ENCODE measurements at regions not wholly inside any gene's neighbourhood (a gene's known extent, or its start where the extent isn't known, plus 50 kb on each side); places are given as distances from the start of the nearest gene placed in this dataset.

DNA sequence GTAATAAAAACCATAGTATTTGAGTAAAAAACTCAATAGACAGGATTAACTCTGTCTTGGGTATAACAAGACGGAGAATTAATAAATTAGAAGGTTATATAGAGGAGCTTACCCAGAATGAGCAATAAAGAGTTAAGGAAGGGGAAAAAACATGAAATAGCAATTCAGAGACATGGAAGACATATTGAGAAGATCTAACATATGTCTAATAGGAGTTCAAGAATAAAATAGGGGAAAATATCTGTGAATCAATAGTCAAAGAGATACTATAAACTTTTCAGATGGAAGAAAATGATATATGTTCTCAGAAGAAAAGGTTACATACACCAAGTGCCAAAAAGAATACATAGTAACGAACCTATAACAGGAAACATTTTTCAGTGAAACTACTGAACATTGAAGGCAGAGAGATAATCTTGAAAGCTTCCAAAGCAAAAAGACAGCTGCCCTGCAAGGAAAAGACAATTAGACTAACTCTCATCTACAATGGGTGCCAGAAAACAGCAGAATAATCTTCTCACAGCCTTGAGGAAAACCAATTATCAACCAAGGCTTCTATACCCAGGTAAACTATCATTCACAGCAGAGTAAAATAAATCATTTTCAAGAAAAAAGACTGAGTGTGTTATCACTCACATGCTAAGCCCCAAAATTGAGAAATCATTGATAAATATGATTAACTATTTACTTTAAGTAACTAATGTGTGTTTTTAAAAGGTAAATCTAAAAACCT, 106.0 kb downstream of the ENC1 start:
- TF ChIP-seq POLR2A (IDR thresholded peaks at IDR 0.05; ENCODE audit: low read depth, low read length): no peak
- no peak for TF ChIP-seq SP1 (IDR thresholded peaks at IDR 0.05; ENCODE audit: low read depth, low read length)
- TF ChIP-seq, protein P1, sequence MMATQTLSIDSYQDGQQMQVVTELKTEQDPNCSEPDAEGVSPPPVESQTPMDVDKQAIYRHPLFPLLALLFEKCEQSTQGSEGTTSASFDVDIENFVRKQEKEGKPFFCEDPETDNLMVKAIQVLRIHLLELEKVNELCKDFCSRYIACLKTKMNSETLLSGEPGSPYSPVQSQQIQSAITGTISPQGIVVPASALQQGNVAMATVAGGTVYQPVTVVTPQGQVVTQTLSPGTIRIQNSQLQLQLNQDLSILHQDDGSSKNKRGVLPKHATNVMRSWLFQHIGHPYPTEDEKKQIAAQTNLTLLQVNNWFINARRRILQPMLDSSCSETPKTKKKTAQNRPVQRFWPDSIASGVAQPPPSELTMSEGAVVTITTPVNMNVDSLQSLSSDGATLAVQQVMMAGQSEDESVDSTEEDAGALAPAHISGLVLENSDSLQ (IDR thresholded peaks at IDR 0.05): no peak
- TF ChIP-seq, protein P2, sequence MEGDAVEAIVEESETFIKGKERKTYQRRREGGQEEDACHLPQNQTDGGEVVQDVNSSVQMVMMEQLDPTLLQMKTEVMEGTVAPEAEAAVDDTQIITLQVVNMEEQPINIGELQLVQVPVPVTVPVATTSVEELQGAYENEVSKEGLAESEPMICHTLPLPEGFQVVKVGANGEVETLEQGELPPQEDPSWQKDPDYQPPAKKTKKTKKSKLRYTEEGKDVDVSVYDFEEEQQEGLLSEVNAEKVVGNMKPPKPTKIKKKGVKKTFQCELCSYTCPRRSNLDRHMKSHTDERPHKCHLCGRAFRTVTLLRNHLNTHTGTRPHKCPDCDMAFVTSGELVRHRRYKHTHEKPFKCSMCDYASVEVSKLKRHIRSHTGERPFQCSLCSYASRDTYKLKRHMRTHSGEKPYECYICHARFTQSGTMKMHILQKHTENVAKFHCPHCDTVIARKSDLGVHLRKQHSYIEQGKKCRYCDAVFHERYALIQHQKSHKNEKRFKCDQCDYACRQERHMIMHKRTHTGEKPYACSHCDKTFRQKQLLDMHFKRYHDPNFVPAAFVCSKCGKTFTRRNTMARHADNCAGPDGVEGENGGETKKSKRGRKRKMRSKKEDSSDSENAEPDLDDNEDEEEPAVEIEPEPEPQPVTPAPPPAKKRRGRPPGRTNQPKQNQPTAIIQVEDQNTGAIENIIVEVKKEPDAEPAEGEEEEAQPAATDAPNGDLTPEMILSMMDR (IDR thresholded peaks at IDR 0.05 in 2 of 3, conservative IDR thresholded peaks at IDR 0.05 in 1 of 3; ENCODE audit: control insufficient read depth in 2 of 3, extremely low read depth in 1 of 3, insufficient read depth in 1 of 3, low read depth in 3 of 3, low read length in 3 of 3): no peak
- TF ChIP-seq FOXK2 (IDR thresholded peaks at IDR 0.05): no peak
